Testis (tissue), 2 donors: ENCODE measurements at regions not wholly inside any gene's neighbourhood (a gene's known extent, or its start where the extent isn't known, plus 50 kb on each side); places are given as distances from the start of the nearest gene placed in this dataset.

ENCODE experiments used
- POLR2A ChIP-seq: fragments of 450-650 bp; IDR thresholded peaks from one replicate; pipeline ENCODE4 v1.6.1; 2017; ENCODE audit warnings: antibody characterized with exemption, mild to moderate bottlenecking, moderate library complexity
- TF ChIP-seq, protein P1 (sequence below), 3 experiments: fragments of 450-650 bp in 2 of 3; fragments of 200-600 bp in 1 of 3; sonication (generic) in 1 of 3; IDR thresholded peaks; one replicate each; pipeline ENCODE4 v1.5.1; 2016 to 2019; ENCODE audit warnings: antibody characterized with exemption in 3 of 3, mild to moderate bottlenecking in 2 of 3, moderate library complexity in 1 of 3

DNA sequence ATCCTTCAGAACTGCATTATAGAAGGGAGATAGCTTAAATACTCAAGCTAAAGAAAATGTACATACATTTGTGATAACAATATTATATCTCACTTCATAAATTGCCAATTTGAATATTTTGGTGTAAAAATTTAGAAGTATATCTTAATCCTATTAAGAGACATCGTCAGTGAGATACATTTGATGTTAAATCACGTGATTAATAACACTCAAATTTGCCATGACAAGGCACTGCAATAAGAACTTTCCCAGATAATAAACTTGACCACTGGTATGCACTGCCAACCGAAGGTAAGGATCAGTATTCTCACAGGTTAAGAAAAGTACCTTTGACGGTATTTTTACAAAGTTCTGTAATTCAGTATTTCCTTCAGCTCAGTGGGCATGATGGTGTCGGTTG is 764.7 kb upstream of the FRG1 start:
- TF ChIP-seq, protein P1, sequence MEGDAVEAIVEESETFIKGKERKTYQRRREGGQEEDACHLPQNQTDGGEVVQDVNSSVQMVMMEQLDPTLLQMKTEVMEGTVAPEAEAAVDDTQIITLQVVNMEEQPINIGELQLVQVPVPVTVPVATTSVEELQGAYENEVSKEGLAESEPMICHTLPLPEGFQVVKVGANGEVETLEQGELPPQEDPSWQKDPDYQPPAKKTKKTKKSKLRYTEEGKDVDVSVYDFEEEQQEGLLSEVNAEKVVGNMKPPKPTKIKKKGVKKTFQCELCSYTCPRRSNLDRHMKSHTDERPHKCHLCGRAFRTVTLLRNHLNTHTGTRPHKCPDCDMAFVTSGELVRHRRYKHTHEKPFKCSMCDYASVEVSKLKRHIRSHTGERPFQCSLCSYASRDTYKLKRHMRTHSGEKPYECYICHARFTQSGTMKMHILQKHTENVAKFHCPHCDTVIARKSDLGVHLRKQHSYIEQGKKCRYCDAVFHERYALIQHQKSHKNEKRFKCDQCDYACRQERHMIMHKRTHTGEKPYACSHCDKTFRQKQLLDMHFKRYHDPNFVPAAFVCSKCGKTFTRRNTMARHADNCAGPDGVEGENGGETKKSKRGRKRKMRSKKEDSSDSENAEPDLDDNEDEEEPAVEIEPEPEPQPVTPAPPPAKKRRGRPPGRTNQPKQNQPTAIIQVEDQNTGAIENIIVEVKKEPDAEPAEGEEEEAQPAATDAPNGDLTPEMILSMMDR (IDR thresholded peaks at IDR 0.05): no peak
- no peak for TF ChIP-seq POLR2A
